Mesenchymal stem cell (in vitro differentiated cells and primary cell): ENCODE measurements at regions not wholly inside any gene's neighbourhood (a gene's known extent, or its start where the extent isn't known, plus 50 kb on each side); places are given as distances from the start of the nearest gene placed in this dataset.

Experiments used
- DNase-seq: peaks from one replicate; pipeline ENCODE4 v3.0.0-alpha.2; 2013
- H2AFZ ChIP-seq: one replicate; pipeline ENCODE4 v1.6.1; 2013; ENCODE audit warnings: low read depth, mild to moderate bottlenecking, control low read depth, inconsistent platforms, low read length, moderate library complexity
- H2AK5ac ChIP-seq: 2 replicates; pipeline ENCODE4 v1.6.1; 2013; ENCODE audit warnings: low read length, moderate library complexity, mild to moderate bottlenecking, inconsistent platforms; ENCODE audit not compliant: severe bottlenecking
- H2BK120ac ChIP-seq: one replicate; pipeline ENCODE4 v1.6.1; 2013; ENCODE audit warnings: low read depth, mild to moderate bottlenecking, inconsistent platforms, low read length, moderate library complexity
- H2BK12ac ChIP-seq, 2 experiments: one replicate each; pipeline ENCODE4 v1.6.1; 2013; ENCODE audit warnings: inconsistent platforms in 2 of 2, low read length in 2 of 2, mild to moderate bottlenecking in 2 of 2, moderate library complexity in 2 of 2, control low read depth in 1 of 2
- H2BK15ac ChIP-seq: one replicate; pipeline ENCODE4 v1.6.1; 2013; ENCODE audit warnings: mild to moderate bottlenecking, low read depth, inconsistent platforms; ENCODE audit not compliant: poor library complexity, severe bottlenecking
- H2BK5ac ChIP-seq: 2 replicates; pipeline ENCODE4 v1.6.1; 2013; ENCODE audit warnings: low read depth, mild to moderate bottlenecking, low read length, control low read depth, inconsistent platforms; ENCODE audit not compliant: poor library complexity, severe bottlenecking
- H3K14ac ChIP-seq, 2 experiments: one replicate each; pipeline ENCODE4 v1.6.1; 2013; ENCODE audit warnings: inconsistent platforms in 2 of 2, low read length in 2 of 2, control low read depth in 1 of 2, mild to moderate bottlenecking in 1 of 2, moderate library complexity in 1 of 2
- H3K18ac ChIP-seq, 2 experiments: one replicate each; pipeline ENCODE4 v1.6.1; 2013; ENCODE audit warnings: inconsistent platforms in 2 of 2, low read length in 2 of 2, control low read depth in 1 of 2, low read depth in 1 of 2, mild to moderate bottlenecking in 1 of 2
- H3K23ac ChIP-seq, 2 experiments: one replicate each; pipeline ENCODE4 v1.6.1; 2013; ENCODE audit warnings: inconsistent platforms in 2 of 2, low read length in 2 of 2, mild to moderate bottlenecking in 2 of 2, moderate library complexity in 2 of 2, control low read depth in 1 of 2
- H3K27ac ChIP-seq: 2 replicates; pipeline ENCODE4 v1.5.1; 2013; ENCODE audit warnings: mild to moderate bottlenecking, moderate library complexity, low read length, control low read depth, inconsistent platforms; ENCODE audit not compliant: poor library complexity, severe bottlenecking
- H3K27me3 ChIP-seq, 2 experiments: 2 replicates each; pipeline versions ENCODE4 v1.6.1 to v1.7.0; 2013; ENCODE audit warnings: low read length in 2 of 2, mild to moderate bottlenecking in 2 of 2, moderate library complexity in 2 of 2, control low read depth in 1 of 2, inconsistent platforms in 1 of 2; ENCODE audit not compliant: control insufficient read depth in 1 of 2, insufficient read depth in 1 of 2
- H3K36me3 ChIP-seq, 2 experiments: 2 replicates each; pipeline versions ENCODE4 v1.6.1 to v1.7.0; 2013; ENCODE audit warnings: low read length in 2 of 2, control low read depth in 1 of 2, inconsistent platforms in 1 of 2, low read depth in 1 of 2, mild to moderate bottlenecking in 1 of 2; ENCODE audit not compliant: insufficient read depth in 2 of 2, control insufficient read depth in 1 of 2
- H3K4ac ChIP-seq, 2 experiments: one replicate each; pipeline ENCODE4 v1.6.1; 2013; ENCODE audit warnings: inconsistent platforms in 2 of 2, low read length in 2 of 2, mild to moderate bottlenecking in 2 of 2, moderate library complexity in 2 of 2, control low read depth in 1 of 2, low read depth in 1 of 2
- H3K4me1 ChIP-seq: 2 replicates; pipeline ENCODE4 v1.6.1; 2013; ENCODE audit warnings: low read depth, low read length, control low read depth; ENCODE audit not compliant: control insufficient read depth, insufficient read depth
- H3K4me2 ChIP-seq: 2 replicates; pipeline ENCODE4 v1.6.1; 2013; ENCODE audit warnings: low read length, mild to moderate bottlenecking, inconsistent platforms; ENCODE audit not compliant: poor library complexity, severe bottlenecking
- H3K4me3 ChIP-seq, 2 experiments: 2 replicates each; pipeline versions ENCODE4 v1.5.1 to v1.7.0; 2013; ENCODE audit warnings: low read length in 2 of 2, mild to moderate bottlenecking in 2 of 2, control low read depth in 1 of 2, low read depth in 1 of 2; ENCODE audit not compliant: insufficient read depth in 1 of 2
- H3K79me1 ChIP-seq: replicated peaks from 2 replicates; pipeline ENCODE4 v1.6.1; 2013; ENCODE audit warnings: mild to moderate bottlenecking, control low read depth, low read length, inconsistent platforms; ENCODE audit not compliant: poor library complexity, severe bottlenecking
- H3K9ac ChIP-seq: 2 replicates; pipeline ENCODE4 v1.7.0; 2013; ENCODE audit warnings: mild to moderate bottlenecking, low read length, moderate library complexity
- H3K9me3 ChIP-seq: 2 replicates; pipeline ENCODE4 v1.7.0; 2013; ENCODE audit warnings: mild to moderate bottlenecking, low read length; ENCODE audit not compliant: control insufficient read depth
- H4K8ac ChIP-seq: one replicate; pipeline ENCODE4 v1.6.1; 2013; ENCODE audit warnings: inconsistent platforms, mild to moderate bottlenecking, low read length, moderate library complexity
- H4K91ac ChIP-seq: one replicate; pipeline ENCODE4 v1.6.1; 2013; ENCODE audit warnings: mild to moderate bottlenecking, low read length, inconsistent platforms
- WGBS: methylation state at CpG from one replicate; pipeline ENCODE4 v1.1.7; 2013; ENCODE audit warnings: mixed read lengths; 5-methylcytosine and 5-hydroxymethylcytosine counted together

DNA sequence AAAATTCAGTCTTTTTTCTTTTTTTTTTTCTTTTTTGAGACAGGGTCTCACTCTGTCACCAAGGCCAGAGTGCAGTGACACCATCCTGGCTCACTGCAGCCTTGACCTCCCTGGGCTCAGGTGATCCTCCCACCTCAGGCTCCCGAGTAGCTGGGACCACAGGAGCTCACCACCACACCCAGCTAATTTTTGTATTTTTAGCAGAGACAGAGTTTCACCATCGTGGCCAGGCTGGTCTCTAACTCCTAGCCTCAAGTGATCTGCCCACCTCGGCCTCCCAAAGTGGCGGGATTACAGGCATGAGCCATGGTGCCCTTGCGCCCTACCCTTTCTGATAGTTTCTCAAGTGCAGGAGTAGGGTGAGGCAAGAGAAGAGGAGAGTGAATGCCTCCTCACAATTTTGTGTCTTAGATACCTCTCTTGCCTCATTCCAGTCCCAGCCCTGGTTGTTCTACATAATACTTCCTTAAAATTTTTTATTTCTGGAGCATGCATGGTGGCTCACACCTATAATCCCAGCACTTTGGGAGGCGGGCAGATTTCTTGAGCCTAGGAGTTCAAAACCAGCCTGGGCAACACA lies 68.2 kb upstream of the CAB39 start:
- Histone ChIP-seq H3K27ac (no peak overlapping the region), H3K36me3 (no peaks in the 10 kb centered on the region), H3K27me3 (no peaks in the 10 kb centered on the region), H4K91ac (no peak overlapping the region), H3K79me1 (no peaks in the 10 kb centered on the region), H3K4me1 (no peaks in the 10 kb centered on the region), H3K23ac (no peak overlapping the region), H3K9ac (no peak overlapping the region), H2BK5ac (no peak overlapping the region), H2BK15ac (no peak overlapping the region), H3K4me2 (no peak overlapping the region), H2AK5ac (no peak overlapping the region), H3K14ac (no peak overlapping the region), H2BK120ac (no peak overlapping the region), H3K9me3 (no peaks in the 10 kb centered on the region), H3K4ac (no peak overlapping the region), H2AFZ (no peak overlapping the region), H3K4me3 (no peak overlapping the region), H4K8ac (no peak overlapping the region), H2BK12ac (no peak overlapping the region), H3K18ac (no peak overlapping the region)
- no peak for DNase-seq
- 98% methylated on average over 6 of the region's 6 CpGs for WGBS

DNA sequence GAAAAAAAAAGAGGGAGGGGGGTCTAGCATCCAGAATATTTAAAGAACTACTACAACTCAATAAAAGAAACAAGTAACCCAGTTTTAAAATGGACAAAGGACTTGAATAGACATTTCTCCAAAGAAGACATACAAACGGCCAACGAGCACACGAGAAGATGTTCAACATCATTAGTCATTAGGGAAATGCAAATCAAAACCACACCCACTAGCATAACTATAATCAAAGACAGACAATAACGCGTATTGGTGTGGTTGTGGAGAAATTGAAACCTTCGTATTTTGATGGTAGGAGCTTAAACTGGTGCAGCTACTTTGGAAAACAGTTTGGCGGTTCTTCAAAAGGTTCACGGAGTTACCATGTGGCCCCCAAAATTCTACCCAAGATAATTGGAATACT lies 64.3 kb upstream of the CAB39 start:
- Histone ChIP-seq H3K79me1 (no peaks in the 10 kb centered on the region), H3K4me1 (peaks cover 3% of the 10 kb centered on the region), H2BK15ac (no peak overlapping the region), H2BK5ac (no peak overlapping the region), H3K9me3 (no peaks in the 10 kb centered on the region), H2AK5ac (no peak overlapping the region), H4K8ac (no peak overlapping the region), H3K36me3 (no peaks in the 10 kb centered on the region), H3K4me3 (no peak overlapping the region), H3K4me2 (no peak overlapping the region), H3K27ac (no peak overlapping the region), H3K23ac (no peak overlapping the region), H3K4ac (no peak overlapping the region), H3K9ac (no peak overlapping the region), H2AFZ (no peak overlapping the region), H2BK120ac (no peak overlapping the region), H3K14ac (no peak overlapping the region), H3K18ac (no peak overlapping the region), H2BK12ac (no peak overlapping the region), H3K27me3 (no peaks in the 10 kb centered on the region), H4K91ac (no peak overlapping the region)
- WGBS: 94% methylated on average over 7 of the region's 8 CpGs
- DNase-seq: no peak

DNA sequence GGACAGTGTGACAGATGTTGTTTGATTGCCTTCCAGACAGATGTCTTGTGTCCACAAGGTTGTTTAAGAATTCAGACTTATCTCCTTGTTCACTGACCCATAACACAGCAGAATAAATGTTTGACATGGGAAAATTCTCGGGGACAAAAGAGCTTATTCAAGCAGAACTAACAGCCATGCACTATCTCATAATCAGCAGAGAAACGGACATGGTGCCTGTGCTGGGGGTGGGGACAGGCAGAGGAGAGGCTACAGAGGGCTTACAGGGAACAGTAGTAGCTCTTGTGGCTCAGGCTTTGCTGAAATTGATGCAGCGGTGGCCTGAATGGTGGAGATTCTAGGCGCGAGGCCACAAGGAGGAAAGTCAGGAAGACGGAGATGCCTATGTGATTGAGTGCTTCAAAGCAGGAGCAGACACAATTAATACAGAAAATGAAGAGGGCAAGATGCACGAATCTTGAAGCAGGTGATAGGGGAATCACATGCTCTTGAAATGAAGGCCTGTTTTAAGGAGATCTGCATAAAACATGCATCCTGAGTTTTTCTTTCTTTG lies 62.0 kb upstream of the CAB39 start:
- no peak overlapping the region for H2BK120ac ChIP-seq
- no peaks in the 10 kb centered on the region for H3K9me3 ChIP-seq
- no peak overlapping the region for H2AK5ac ChIP-seq
- H4K91ac ChIP-seq: no peak overlapping the region
- no peak overlapping the region for H3K14ac ChIP-seq
- H3K4me1 ChIP-seq: peaks cover 5% of the 10 kb centered on the region
- WGBS: 67% methylated on average over 6 of the region's 7 CpGs
- no peak overlapping the region for H3K27ac ChIP-seq
- H3K4me2 ChIP-seq: no peak overlapping the region
- no peak overlapping the region for H2BK12ac ChIP-seq
- H3K4me3 ChIP-seq: no peak overlapping the region
- H2AFZ ChIP-seq: no peak overlapping the region
- no peak overlapping the region for H3K23ac ChIP-seq
- no peak overlapping the region for H3K4ac ChIP-seq
- H3K79me1 ChIP-seq: no peaks in the 10 kb centered on the region
- no peaks in the 10 kb centered on the region for H3K27me3 ChIP-seq
- no peak overlapping the region for H2BK15ac ChIP-seq
- no peak for DNase-seq
- no peaks in the 10 kb centered on the region for H3K36me3 ChIP-seq
- no peak overlapping the region for H2BK5ac ChIP-seq
- H3K9ac ChIP-seq: no peak overlapping the region
- no peak overlapping the region for H3K18ac ChIP-seq
- peak overlapping the region; percentile 71 for H4K8ac ChIP-seq

DNA sequence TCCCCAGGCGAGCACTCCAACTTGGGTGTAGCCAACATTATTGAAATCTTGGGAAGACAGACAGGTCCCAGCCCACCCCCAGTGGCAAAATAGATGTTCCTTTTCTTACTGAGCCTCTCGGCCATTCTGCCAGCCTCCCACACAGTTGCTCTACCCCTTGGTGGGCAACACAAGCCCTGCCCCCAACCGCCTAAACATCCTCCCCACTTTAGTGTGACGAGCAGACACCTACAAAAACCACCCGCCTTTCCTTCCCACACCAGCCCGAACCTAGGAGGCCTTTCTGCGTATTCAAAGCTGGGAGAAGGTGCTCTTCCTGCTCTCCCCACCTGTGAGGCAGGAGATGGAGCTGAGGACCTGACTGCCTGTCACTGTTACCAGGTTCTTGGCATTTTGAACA lies 58.6 kb upstream of the CAB39 start:
- no peak overlapping the region for H3K18ac ChIP-seq
- H3K27ac ChIP-seq: no peak overlapping the region
- DNase-seq: no peak
- no peak overlapping the region for H3K14ac ChIP-seq
- H2BK12ac ChIP-seq: no peak overlapping the region
- no peak overlapping the region for H3K23ac ChIP-seq
- H3K27me3 ChIP-seq: peaks cover 0 to 3% of the 10 kb centered on the region in 2 experiments
- H2BK120ac ChIP-seq: no peak overlapping the region
- no peak overlapping the region for H2AK5ac ChIP-seq
- no peak overlapping the region for H3K9ac ChIP-seq
- no peak overlapping the region for H4K91ac ChIP-seq
- no peak overlapping the region for H3K4me2 ChIP-seq
- H3K4me1 ChIP-seq: peaks cover 7% of the 10 kb centered on the region
- no peaks in the 10 kb centered on the region for H3K36me3 ChIP-seq
- no peak overlapping the region for H2AFZ ChIP-seq
- H2BK5ac ChIP-seq: no peak overlapping the region
- H3K9me3 ChIP-seq: no peaks in the 10 kb centered on the region
- no peak overlapping the region for H3K4me3 ChIP-seq
- no peak overlapping the region for H4K8ac ChIP-seq
- H2BK15ac ChIP-seq: no peak overlapping the region
- 94% methylated on average over 7 of the region's 7 CpGs for WGBS
- H3K4ac ChIP-seq: no peak overlapping the region
- no peaks in the 10 kb centered on the region for H3K79me1 ChIP-seq
